Left kidney (tissue), 1 donor: ENCODE measurements at regions not wholly inside any gene's neighbourhood (a gene's known extent, or its start where the extent isn't known, plus 50 kb on each side); places are given as distances from the start of the nearest gene placed in this dataset.
A peak's percentile ranks its signal among the peaks of the same experiment; 100 is the strongest.

ENCODE experiments used
- DNase-seq: peaks from one replicate; pipeline ENCODE4 v3.0.0-alpha.2; 2013

DNA sequence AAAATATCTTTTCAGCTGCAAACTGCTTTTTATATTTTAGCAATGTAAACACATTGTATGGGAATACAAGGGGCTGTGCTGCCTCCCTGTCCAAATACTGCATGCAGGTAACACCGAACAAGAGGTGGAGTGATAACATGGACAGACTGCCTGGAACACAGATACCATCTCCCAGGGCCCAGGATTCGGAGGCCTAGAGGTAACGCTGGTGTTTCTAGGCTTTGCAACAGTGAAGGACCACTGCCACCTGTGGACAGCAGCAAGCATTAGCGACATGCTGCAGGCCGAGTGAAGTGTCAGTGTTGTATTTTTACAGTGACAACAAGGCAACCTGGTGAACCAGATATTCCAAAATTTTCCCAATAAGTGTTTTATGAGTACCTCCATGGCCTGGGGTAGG lies 379.1 kb downstream of the DMRT2 start:
- peak; percentile 45 for DNase-seq

DNA sequence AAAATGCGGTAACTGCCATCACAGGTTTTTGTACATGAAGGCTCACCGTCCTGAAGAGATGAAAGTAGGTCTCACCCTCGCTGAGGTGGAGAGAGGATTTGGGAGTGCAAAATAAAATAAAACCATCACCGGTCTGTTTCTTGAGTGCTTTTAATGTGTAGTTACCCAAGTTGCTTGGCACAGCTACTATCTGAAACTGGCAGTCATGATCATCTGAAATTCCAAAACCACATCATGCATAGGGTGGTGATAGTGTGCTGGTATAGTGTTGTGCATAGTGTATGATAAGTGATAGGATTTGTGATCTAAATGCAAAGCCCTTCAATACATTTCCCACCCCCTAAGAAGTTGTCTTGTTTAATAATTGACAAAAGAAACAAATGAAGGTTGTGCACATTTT lies 381.3 kb downstream of the DMRT2 start:
- no peak for DNase-seq

DNA sequence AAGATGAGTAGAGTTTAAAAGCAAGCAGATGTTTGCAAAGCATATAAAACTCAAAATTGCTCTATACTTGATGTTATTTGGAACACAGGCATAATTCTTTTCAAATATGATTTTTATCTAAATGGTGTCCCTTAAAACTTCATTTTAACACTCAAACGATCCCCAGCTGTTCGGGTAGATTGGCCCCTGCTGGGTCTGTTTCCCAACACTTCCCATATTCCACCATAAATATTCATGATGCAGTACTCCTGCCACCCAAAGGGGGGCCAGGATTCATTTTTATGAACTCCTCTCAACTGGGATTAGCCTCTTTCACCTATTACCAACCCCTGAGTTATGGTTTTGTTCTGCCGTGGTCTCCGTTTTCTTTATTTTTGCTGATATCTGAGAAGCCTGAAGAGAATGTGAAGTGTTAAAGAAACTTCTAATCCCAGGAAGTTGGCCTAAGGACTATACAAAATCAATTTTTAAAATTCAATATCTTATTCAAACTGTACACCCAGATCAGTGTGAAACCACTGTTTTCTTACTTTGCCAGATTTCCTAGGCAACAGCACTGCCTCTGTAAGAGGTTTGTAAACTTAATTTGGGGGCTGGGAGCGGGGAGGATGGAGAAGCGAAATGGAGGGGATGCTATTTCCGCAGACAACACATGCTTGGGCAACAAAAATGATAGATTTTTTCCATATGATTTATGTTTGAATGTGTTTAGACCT lies 384.1 kb downstream of the DMRT2 start:
- peak; percentile 29 for DNase-seq

DNA sequence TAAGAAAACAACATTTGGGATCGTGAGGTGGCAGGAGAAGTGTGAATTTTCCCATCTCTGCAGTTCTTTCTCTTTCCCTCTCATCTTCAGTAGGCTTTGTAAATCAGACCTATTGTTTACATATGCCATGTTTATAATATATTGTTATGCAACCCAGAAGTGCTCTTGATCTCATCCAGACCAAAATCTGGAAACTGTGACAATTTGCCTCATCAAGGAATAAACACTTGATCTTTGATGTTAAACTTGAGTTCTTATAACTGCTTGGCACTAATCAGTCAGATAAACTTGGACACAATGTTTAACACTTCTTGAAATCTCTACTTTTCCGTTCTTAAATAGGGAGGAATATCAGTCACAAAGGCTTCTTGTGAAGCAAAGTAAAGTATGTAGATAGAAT lies 384.7 kb downstream of the DMRT2 start:
- no peak for DNase-seq

DNA sequence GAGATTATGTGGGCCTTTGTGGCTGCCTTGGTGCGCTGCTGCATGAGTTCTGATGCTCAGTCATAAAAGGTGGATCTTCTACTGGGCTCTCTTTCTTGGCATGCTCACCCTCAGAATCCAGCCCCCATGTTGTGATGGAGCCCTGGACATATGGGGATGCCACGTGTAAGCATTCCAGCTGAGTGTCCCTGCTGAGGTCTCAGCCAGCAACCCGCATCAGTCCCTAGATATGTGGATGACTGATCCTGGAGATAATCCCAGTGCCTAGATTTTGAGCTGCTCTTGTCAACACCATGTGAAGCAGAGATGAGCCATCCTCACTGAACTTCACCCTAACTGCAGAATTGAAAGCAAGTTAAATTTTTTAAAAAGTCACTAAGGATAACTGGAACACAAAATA lies 390.1 kb downstream of the DMRT2 start:
- DNase-seq: no peak

DNA sequence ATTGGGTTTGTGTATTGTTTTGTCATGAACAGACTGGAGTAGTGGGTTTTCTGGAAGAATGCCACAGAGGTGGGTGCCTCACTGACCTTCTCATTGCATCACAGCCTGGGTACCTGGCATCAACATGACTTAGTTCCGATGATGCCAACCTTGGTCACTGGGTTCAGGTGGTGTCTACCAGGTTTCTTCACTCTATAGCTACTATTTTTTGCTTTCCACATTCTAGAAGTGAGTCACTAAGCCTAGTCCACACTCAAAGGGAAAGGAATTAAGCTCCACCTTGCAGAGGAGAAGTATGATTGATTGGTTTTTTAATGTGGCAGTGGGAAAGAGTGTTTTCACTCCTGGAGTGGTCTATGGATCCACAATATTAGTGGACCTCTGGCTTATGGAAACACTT lies 391.9 kb downstream of the DMRT2 start:
- no peak for DNase-seq

DNA sequence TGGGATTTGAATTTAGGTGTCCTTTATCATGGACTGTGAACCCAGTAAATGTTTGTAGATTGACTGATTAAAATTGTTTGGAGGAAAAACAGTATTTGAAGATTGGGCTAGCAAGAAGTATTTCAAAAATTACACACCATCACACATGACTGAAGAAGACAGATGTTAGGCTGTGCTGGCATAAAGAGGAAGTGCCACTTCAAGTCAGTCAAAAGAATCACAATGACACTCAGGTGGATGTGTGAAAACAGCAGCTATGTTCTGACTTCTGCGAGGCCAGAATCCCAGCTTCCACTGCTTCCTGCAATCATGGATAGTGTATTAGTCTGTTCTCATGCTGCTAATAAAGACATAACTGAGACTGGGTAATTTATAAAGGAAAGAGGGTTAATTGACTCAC lies 393.3 kb downstream of the DMRT2 start:
- DNase-seq: no peak

DNA sequence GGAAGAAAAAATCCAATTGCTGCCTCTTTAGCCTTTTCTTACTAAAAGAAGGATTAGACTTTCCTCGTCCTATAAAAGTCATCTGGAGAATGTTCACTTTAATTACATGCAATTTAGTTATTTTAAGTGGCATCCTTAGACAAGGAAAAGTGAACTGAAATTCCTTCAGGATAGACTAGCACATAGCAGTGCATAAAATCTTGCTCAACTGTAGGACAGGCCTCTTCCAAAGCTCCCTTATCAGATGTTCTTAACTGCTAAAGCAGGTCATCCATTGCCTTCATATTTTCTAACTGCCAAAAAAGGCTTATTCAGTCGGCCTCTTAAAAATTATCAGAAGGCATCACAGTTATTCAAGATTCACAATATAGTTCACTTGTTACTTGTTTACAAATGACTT lies 396.5 kb downstream of the DMRT2 start:
- DNase-seq: no peak

DNA sequence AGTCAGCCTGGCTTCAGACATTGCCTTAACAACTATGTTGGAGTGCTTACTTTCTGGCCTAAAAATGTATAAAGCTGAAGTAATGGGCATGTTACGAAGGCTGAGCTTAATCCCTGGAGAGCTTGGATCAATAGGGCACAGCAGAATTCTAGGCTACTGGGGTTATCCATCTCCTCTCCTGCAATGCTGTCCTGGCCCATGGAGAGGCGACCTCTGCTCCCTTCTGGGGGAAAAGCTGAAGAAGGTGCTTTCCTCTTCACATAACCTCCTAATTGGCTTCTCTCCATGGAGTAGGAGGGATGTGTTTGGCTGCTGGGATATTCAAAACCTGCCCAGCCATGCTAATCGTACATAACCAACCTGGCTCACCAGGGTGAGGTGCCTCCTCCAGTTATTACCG lies 403.5 kb downstream of the DMRT2 start:
- no peak for DNase-seq

DNA sequence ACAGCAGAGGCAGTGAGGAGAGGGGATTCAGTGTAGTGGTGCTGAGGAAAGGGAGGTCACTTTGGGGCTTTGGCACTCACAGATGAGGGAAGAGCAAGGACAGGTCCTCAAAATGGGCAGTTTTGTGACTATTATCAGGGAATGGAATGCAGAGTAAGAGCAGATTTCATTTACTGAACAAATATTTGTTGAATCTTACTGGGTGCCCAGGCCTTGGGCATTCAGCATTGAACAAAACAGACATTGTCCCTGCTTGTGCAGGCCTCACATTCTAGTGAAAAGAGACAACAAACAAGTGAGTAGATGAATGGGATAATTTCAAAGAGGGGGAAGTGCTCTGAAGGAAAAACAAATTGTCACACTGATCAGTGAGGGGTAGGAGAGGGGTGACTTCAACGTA lies 404.1 kb downstream of the DMRT2 start:
- no peak for DNase-seq

DNA sequence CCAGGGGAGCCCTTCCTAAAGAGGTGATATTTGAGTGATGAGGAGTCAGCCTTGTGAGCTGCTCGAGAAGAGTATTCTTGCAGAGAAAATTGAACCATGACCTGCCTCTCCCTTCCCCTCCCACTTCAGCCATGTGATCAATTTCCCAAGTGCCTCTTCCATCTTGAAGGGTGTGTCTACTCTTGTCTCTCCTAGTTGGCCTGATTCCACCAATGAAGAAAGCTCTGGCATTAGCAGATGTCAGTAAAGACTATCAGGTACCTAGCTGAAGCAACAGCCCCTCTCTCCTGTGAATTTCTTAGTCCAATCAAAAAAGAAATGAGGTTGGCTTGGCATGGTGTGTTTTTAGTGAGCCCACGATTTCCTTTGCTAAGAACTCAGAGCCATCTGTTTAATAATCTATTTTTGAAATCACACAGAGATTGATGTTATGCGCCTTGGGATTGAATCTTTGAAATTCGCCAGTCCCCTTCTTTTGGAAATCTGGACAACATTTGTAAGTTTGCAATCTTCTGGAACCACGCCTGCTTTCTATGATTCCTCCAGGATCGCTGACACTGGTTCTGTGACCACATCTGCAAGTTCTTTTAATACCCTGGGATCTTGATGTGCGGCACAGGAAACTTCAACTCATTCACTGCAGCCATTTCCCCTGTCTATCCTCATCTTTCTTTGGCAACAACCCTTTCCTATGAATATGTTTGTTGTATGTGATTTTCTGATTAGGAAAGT lies 404.6 kb downstream of the DMRT2 start:
- DNase-seq: no peak

DNA sequence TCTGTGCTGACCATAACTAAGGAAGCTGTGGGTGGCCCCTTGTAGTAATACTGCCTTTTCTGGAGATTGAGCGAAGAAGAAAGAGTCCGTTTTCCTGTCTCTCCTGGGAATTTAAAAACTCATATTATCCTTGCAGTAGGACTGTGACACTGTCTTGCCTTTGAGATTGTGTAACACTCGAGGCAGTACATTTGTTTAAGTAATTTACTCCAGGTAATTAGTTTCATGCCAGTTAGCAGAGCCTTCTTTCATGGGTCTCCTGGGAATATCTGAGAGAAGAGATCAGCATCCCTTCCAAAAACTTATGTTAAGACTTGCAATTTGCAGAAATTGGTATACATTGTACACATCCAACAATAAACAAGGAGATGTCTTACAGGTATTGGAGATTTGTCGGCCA lies 405.6 kb downstream of the DMRT2 start:
- no peak for DNase-seq

DNA sequence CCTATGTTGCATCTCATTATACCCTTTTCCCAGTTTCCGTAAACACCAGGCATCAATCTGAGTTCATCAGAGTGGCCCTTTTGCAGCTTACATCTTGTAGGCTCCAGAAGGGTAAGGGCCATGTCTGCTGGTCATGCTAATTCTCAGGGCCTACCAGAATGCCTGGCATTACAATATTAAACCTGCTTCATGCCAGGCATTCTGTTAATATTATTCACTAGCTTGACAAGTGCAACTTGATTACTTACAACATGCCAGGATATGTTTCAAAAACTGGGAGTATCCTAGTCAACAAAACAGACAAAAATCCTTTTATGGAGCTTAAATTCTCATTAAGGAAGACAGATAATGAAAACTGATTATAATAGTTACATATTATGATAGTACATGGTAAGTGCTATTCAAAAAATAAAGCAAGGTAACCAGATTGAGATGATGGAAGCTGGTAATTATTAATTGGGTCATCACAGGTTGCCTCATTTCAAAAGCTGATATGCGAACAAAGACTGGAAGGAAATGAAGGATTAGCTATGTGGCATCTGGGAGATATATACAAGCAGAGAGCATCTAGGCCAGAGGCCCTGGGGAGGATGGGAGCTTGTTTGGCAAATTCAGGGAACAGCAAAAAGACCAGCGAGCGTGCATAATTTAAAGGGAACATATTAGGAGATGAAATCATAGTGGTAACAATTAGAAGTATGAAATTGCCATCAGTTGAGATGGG lies 406.3 kb downstream of the DMRT2 start:
- no peak for DNase-seq

DNA sequence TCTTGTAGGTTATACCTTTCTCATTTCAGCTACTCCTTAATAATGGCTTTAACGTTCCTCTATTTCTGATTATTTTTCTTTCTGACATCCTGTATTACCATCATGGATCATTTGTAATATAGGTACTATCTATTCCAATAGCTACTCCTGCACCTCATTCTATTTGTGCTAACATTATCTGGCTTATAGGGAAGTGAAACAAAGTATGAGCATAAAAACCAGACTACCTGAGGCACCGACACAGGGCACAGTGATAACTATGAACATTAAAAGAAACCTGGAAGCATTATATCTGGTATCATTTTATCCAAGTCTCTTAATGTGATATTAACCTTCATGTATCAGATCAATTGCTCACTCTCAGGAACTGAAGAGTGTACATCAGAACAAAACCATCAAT lies 407.3 kb downstream of the DMRT2 start:
- no peak for DNase-seq

DNA sequence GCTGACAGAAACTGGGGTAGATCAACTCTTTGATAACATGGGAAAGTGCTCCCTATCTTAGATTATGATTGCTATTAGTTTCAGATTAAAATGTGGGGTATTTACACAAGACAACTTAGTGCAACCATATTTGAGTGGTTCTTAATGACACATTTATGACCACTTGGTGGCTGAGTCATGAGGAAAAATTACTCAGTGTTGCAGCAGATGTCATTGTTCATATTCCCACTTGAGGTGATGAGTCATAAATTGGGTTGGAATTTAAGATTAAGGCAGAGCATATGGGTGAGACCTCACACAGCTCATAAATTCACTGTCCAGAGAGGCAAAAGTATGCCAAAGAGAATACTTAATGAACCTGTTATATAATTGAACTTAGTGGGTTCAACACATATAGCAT lies 408.3 kb downstream of the DMRT2 start:
- DNase-seq: no peak

DNA sequence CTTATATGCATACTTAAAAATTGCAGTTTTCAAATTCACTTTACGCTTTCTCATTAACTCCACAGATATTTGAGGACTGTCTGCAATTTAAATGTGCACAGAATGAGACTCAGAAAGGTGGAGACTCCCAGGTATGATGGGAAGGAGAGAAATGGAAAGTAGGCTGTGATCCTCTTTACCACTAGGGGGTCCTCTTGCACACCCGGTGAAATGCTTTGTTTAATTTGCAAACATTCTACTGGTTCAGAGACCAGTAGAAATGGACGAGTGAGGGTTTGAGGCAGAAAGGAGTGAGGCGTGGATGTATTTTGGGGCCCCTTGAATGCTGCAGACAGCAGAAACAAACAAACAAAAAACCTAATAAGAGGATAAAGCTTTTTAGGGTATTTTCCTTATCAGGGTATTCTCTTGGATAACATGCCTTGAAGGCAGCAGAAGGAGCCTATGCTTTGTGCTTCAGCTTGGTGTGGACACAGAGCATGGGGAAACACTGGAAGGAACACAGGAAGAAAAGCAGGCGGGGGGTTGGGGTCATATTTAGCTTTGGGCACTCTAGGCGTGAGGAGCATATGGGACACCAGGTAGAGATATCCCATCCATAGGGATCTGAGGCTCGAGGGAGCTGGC lies 410.1 kb downstream of the DMRT2 start:
- DNase-seq: peak; percentile 17

DNA sequence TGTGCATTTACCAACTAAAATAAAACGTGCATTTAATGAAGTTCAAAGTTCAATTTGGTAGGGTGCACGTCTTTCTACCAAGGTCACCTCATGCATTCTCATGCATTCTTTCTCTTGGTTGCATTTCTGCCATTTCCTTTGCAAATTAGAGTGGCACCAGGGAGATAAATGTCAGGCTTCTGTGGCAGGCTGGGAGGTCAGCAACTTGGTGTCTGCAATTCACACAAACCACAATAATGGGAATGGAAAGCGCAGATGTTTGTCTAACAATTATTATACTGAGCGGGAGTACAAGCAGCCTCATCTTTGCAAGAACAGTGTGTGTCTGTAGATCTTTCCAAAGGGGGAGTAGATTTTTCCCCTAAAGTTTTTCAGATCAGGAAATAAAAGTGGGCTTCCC lies 411.7 kb downstream of the DMRT2 start:
- no peak for DNase-seq

DNA sequence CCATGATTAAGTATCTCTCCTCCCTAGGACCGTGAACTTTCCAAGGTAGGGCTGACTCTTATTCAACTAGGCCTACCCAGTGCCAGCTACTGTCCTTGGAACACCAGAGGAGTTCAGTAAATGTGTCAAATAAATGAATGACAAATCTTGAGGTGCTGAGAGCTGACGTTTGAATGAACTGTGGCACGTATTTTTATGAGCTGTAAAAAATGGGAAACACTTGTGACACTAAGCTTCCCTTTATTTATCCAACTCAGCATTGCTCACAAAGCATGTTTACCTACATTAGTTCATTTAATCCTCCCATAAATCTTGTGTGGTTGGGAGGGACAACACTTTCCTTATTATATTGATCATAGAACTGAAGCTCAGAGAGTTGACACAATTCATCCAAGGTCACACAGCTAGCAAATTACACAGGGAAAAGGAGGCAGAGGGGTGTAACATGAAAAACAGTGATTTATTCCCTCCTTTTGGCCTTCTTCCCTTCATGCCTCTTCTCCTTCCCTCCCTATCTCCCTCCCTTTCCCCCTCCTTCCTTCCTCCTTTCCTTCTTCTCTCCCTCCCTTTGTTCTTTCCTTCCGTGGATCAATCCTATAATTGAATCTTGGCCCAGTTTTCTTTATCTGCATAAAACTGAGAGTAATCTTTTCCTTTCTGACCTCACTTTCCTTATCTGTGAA lies 412.6 kb downstream of the DMRT2 start:
- no peak for DNase-seq

DNA sequence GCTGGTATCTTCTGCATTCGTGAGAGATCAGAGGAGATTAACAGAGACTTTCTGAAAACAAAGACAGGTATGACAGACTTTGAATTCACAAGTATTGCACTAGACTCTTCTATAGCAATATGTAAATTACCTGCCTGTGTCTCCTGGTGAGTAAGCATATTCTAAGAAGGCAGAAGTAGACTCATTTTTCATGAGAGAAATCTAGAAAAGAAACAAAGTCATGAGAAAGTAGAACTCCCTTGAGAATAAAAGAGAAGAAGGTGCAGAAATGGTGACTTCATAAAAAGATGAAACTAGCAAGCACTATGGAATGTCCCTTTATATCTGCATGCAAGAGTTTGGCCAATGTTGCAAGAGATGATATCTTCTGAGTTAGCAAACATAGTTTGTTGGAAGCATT lies 419.8 kb downstream of the DMRT2 start:
- no peak for DNase-seq

DNA sequence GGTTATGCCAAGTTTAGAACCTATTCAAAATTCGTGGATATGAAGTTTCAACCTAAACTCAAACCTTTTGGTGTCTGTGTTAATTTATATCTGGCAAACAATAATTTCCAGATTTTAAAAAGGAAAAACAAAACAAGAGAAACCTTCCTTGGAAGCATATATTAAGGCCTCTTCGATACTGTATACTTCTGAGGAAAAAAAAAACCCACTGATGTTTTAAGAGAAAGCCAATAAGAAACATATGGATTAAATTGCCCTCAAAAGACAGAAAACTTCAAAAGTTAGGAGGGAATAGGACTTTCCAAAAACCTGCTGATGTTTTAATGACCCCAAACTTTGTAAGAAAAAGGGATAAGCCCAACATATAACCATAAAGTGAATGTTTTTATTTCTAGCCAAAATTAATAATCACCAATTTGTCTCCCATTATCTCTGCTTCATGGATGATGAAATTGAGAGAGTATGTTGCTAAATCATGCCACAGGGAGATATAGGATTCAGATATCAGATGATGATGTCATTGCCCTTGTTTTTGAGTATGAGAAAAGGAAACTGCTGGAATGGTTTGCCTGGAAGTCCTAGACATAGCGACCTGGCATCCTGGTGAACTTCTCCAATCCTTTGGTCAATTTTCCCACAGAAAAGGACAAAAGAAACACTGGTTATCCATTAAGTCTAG lies 423.9 kb downstream of the DMRT2 start:
- DNase-seq: no peak

DNA sequence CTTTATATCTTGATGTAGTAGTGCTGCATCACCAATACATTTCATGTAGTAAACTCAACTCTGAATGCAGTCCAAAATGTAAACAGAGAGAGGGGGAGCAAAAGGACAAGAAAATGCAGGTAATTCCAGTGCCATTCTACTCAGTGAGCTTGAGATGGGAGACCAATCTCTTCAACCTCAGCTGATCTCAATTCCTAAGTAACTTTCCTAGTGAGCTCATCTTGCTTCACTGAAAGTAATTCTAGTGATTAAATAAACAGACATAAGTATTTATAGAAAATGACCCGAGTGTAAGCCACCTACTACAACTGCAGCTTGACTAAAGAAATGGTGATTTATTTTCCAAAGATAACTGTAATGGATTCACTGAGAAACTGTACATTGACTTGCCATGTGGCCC lies 424.5 kb downstream of the DMRT2 start:
- DNase-seq: no peak
